ENCODE measurements at regions not wholly inside any gene's neighbourhood (a gene's known extent, or its start where the extent isn't known, plus 50 kb on each side); places are given as distances from the start of the nearest gene placed in this dataset.

- Histone ChIP-seq H3K4me3 (replicated peaks; ENCODE audit: insufficient read depth, low read length) (no peak overlapping the region), H3K27me3 (ENCODE audit: insufficient read depth, poor library complexity, severe bottlenecking) (no peaks in the 10 kb centered on the region), H3K27ac (replicated peaks) (no peak overlapping the region)
- no peak for DNase-seq (ENCODE audit: low read depth in 1 of 2, low spot score in 1 of 2)
- TF ChIP-seq GABPA (IDR thresholded peaks at IDR 0.05; ENCODE audit: low read depth) (no peak), SPI1 (IDR thresholded peaks at IDR 0.05; ENCODE audit: borderline replicate concordance, low read depth) (no peak), POLR2AphosphoS5 (IDR thresholded peaks at IDR 0.05; ENCODE audit: low read depth) (no peak), REST (IDR thresholded peaks at IDR 0.05; ENCODE audit: insufficient replicate concordance, low read depth) (no peak)
- TF ChIP-seq, protein P1, sequence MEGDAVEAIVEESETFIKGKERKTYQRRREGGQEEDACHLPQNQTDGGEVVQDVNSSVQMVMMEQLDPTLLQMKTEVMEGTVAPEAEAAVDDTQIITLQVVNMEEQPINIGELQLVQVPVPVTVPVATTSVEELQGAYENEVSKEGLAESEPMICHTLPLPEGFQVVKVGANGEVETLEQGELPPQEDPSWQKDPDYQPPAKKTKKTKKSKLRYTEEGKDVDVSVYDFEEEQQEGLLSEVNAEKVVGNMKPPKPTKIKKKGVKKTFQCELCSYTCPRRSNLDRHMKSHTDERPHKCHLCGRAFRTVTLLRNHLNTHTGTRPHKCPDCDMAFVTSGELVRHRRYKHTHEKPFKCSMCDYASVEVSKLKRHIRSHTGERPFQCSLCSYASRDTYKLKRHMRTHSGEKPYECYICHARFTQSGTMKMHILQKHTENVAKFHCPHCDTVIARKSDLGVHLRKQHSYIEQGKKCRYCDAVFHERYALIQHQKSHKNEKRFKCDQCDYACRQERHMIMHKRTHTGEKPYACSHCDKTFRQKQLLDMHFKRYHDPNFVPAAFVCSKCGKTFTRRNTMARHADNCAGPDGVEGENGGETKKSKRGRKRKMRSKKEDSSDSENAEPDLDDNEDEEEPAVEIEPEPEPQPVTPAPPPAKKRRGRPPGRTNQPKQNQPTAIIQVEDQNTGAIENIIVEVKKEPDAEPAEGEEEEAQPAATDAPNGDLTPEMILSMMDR (IDR thresholded peaks at IDR 0.05; ENCODE audit: insufficient read depth, low read length), result no peak
Measured at GRCh38 chr20:30599990-30600389, 657.5 kb upstream of the DEFB115 start.

GRCh38 chr20:30601974-30602373 is 655.5 kb upstream of the DEFB115 start:
- no peak overlapping the region for H3K4me3 ChIP-seq (replicated peaks; ENCODE audit: insufficient read depth, low read length)
- no peaks in the 10 kb centered on the region for H3K27me3 ChIP-seq (ENCODE audit: insufficient read depth, poor library complexity, severe bottlenecking)
- no peak for TF ChIP-seq GABPA (IDR thresholded peaks at IDR 0.05; ENCODE audit: low read depth)
- no peak for TF ChIP-seq POLR2AphosphoS5 (IDR thresholded peaks at IDR 0.05; ENCODE audit: low read depth)
- TF ChIP-seq SPI1 (IDR thresholded peaks at IDR 0.05; ENCODE audit: borderline replicate concordance, low read depth), result no peak
- TF ChIP-seq, protein P1 (IDR thresholded peaks at IDR 0.05; ENCODE audit: insufficient read depth, low read length), result no peak
- no peak for TF ChIP-seq REST (IDR thresholded peaks at IDR 0.05; ENCODE audit: insufficient replicate concordance, low read depth)
- DNase-seq (ENCODE audit: low read depth in 1 of 2, low spot score in 1 of 2), result no peak
- no peak overlapping the region for H3K27ac ChIP-seq (replicated peaks)

DNA sequence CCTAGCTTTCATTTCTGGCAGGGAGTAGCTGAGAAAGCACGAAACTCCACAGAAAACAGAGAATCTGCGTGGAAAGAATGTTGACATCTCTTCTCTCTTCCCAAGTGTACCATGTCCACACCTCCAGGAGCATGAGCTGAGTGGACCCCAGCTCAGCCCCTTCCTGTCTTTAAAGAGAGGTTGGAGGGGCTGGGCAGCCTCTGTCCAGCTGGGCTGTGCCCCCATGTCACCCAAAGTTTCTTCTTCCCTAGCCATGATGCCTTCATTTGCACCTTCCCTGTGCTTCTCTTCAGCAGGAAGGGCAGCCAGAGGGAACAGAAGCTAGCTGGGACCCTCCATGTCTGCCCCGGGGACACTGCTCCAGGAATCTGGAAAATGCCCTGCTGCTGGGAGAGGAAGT is 655.0 kb upstream of the DEFB115 start:
- Histone ChIP-seq H3K27ac (replicated peaks) (no peak overlapping the region), H3K4me3 (replicated peaks; ENCODE audit: insufficient read depth, low read length) (no peak overlapping the region), H3K27me3 (ENCODE audit: insufficient read depth, poor library complexity, severe bottlenecking) (no peaks in the 10 kb centered on the region)
- DNase-seq (ENCODE audit: low read depth in 1 of 2, low spot score in 1 of 2), result no peak
- TF ChIP-seq GABPA (IDR thresholded peaks at IDR 0.05; ENCODE audit: low read depth), result no peak

GRCh38 chr20:30606990-30607389 is 650.5 kb upstream of the DEFB115 start:
- H3K27ac ChIP-seq (replicated peaks), result no peak overlapping the region
- TF ChIP-seq REST (IDR thresholded peaks at IDR 0.05; ENCODE audit: insufficient replicate concordance, low read depth), result no peak
- no peak for TF ChIP-seq SPI1 (IDR thresholded peaks at IDR 0.05; ENCODE audit: borderline replicate concordance, low read depth)
- no peak for TF ChIP-seq POLR2AphosphoS5 (IDR thresholded peaks at IDR 0.05; ENCODE audit: low read depth)
- TF ChIP-seq, protein P1 (IDR thresholded peaks at IDR 0.05; ENCODE audit: insufficient read depth, low read length), result no peak
- no peak for TF ChIP-seq GABPA (IDR thresholded peaks at IDR 0.05; ENCODE audit: low read depth)
- no peak for DNase-seq (ENCODE audit: low read depth in 1 of 2, low spot score in 1 of 2)
- no peaks in the 10 kb centered on the region for H3K27me3 ChIP-seq (ENCODE audit: insufficient read depth, poor library complexity, severe bottlenecking)
- H3K4me3 ChIP-seq (replicated peaks; ENCODE audit: insufficient read depth, low read length), result no peak overlapping the region

Measured in HL-60 (cell line).